ENCODE measurements at regions not wholly inside any gene's neighbourhood (a gene's known extent, or its start where the extent isn't known, plus 50 kb on each side); places are given as distances from the start of the nearest gene placed in this dataset.
"Not testable (repeated sequence)": the region's sequence is repeated elsewhere in the genome, so short reads cannot be mapped to it uniquely, and the experiment has no call there.

GRCh38 chr12:127811988-127812387, 455.0 kb upstream of the TMEM132C start:
- DNase-seq (ENCODE audit: low read depth in 4 of 4, low spot score in 2 of 4) = peak; percentile 3 to 21 (median 14)

GRCh38 chr12:127813147-127813546, 453.8 kb upstream of the TMEM132C start:
- no peak for DNase-seq (ENCODE audit: low read depth in 4 of 4, low spot score in 2 of 4)

- DNase-seq (ENCODE audit: low read depth in 4 of 4, low spot score in 2 of 4) = no peak
These were observed 447.9 kb upstream of the TMEM132C start for GRCh38 chr12:127819056-127819455.

- DNase-seq (ENCODE audit: low read depth in 4 of 4, low spot score in 2 of 4) = no peak
These were observed 446.7 kb upstream of the TMEM132C start for GRCh38 chr12:127820271-127820670.

GRCh38 chr12:127820846-127821245, 446.1 kb upstream of the TMEM132C start:
- no peak for DNase-seq (ENCODE audit: low read depth in 4 of 4, low spot score in 2 of 4)

- no peak for DNase-seq (ENCODE audit: low read depth in 4 of 4, low spot score in 2 of 4)
These were observed 444.1 kb upstream of the TMEM132C start for GRCh38 chr12:127822809-127823411.

GRCh38 chr12:127823801-127824200, 443.2 kb upstream of the TMEM132C start:
- no peak for DNase-seq (ENCODE audit: low read depth in 4 of 4, low spot score in 2 of 4)

GRCh38 chr12:127829281-127830064, 437.5 kb upstream of the TMEM132C start:
- no peak for DNase-seq (ENCODE audit: low read depth in 4 of 4, low spot score in 2 of 4)

- no peak for DNase-seq (ENCODE audit: low read depth in 4 of 4, low spot score in 2 of 4)
These were observed 436.9 kb upstream of the TMEM132C start for GRCh38 chr12:127830065-127830460.

GRCh38 chr12:127830730-127831129, 436.2 kb upstream of the TMEM132C start:
- DNase-seq (ENCODE audit: low read depth in 4 of 4, low spot score in 2 of 4) = no peak

- no peak for DNase-seq (ENCODE audit: low read depth in 4 of 4, low spot score in 2 of 4)
These were observed 434.8 kb upstream of the TMEM132C start for GRCh38 chr12:127832172-127832571.

- not testable (repeated sequence) for DNase-seq (ENCODE audit: low read depth in 4 of 4, low spot score in 2 of 4)
These were observed 430.2 kb upstream of the TMEM132C start for GRCh38 chr12:127836802-127837201.

GRCh38 chr12:127857661-127858060, 409.3 kb upstream of the TMEM132C start:
- no peak for DNase-seq (ENCODE audit: low read depth in 4 of 4, low spot score in 2 of 4)

GRCh38 chr12:127860536-127860935, 406.4 kb upstream of the TMEM132C start:
- DNase-seq (ENCODE audit: low read depth in 4 of 4, low spot score in 2 of 4) = no peak

- no peak for DNase-seq (ENCODE audit: low read depth in 4 of 4, low spot score in 2 of 4)
These were observed 405.6 kb upstream of the TMEM132C start for GRCh38 chr12:127861406-127861805.

GRCh38 chr12:127873306-127873705, 393.7 kb upstream of the TMEM132C start:
- no peak for DNase-seq (ENCODE audit: low read depth in 4 of 4, low spot score in 2 of 4)

- no peak for DNase-seq (ENCODE audit: low read depth in 4 of 4, low spot score in 2 of 4)
These were observed 385.4 kb upstream of the TMEM132C start for GRCh38 chr12:127881371-127882140.

GRCh38 chr12:127883013-127883412, 384.0 kb upstream of the TMEM132C start:
- DNase-seq (ENCODE audit: low read depth in 4 of 4, low spot score in 2 of 4) = no peak

GRCh38 chr12:127885954-127886750, 380.8 kb upstream of the TMEM132C start:
- no peak for DNase-seq (ENCODE audit: low read depth in 4 of 4, low spot score in 2 of 4)

- DNase-seq (ENCODE audit: low read depth in 4 of 4, low spot score in 2 of 4) = no peak
These were observed 380.1 kb upstream of the TMEM132C start for GRCh38 chr12:127886827-127887226.

All from left renal cortex interstitium (tissue), 4 donors.